Gastroesophageal sphincter (tissue), 3 donors: ENCODE measurements at regions not wholly inside any gene's neighbourhood (a gene's known extent, or its start where the extent isn't known, plus 50 kb on each side); places are given as distances from the start of the nearest gene placed in this dataset.

Experiments used
- CTCF ChIP-seq, 4 experiments: fragments of 200-600 bp in 2 of 4; fragments of 450-650 bp in 2 of 4; sonication (generic) in 1 of 4; IDR thresholded peaks; one replicate each; pipeline ENCODE4 v1.5.1; 2017 to 2019; ENCODE audit warnings: antibody characterized with exemption in 4 of 4, mild to moderate bottlenecking in 2 of 4, moderate library complexity in 2 of 4
- EP300 ChIP-seq: sonication (generic); formaldehyde crosslinking; IDR thresholded peaks from one replicate; pipeline ENCODE4 v1.6.1; 2017; ENCODE audit warnings: antibody characterized with exemption, mild to moderate bottlenecking
- POLR2AphosphoS5 ChIP-seq: sonication (generic); formaldehyde crosslinking; IDR thresholded peaks from one replicate; pipeline ENCODE4 v1.6.1; 2017; ENCODE audit warnings: antibody characterized with exemption

GRCh38 chr18:11293794-11294193, 144.4 kb upstream of the PIEZO2 start:
- TF ChIP-seq CTCF (IDR thresholded peaks at IDR 0.05) (no peak), EP300 (no peak), POLR2AphosphoS5 (no peak)
